NCI-H1436 (cell line): ENCODE measurements at regions not wholly inside any gene's neighbourhood (a gene's known extent, or its start where the extent isn't known, plus 50 kb on each side); places are given as distances from the start of the nearest gene placed in this dataset.
"Not testable (repeated sequence)": the region's sequence is repeated elsewhere in the genome, so short reads cannot be mapped to it uniquely, and the experiment has no call there.

Experiments used
- DNase-seq: peaks from one replicate; lab custom pipeline; 2025; lab: John Stamatoyannopoulos, UW

GRCh38 chr9:31588006-31588405 lies 796.4 kb upstream of the ACO1 start:
- no peak for DNase-seq

- no peak for DNase-seq
Measured at GRCh38 chr9:31588756-31589155, 795.7 kb upstream of the ACO1 start.

GRCh38 chr9:31590091-31590490 lies 794.4 kb upstream of the ACO1 start:
- no peak for DNase-seq

GRCh38 chr9:31597086-31597485 lies 787.4 kb upstream of the ACO1 start:
- not testable (repeated sequence) for DNase-seq

GRCh38 chr9:31597977-31598376 lies 786.5 kb upstream of the ACO1 start:
- no peak for DNase-seq

GRCh38 chr9:31601666-31602065 lies 782.8 kb upstream of the ACO1 start:
- no peak for DNase-seq

- DNase-seq: no peak
Measured at GRCh38 chr9:31604531-31604930, 779.9 kb upstream of the ACO1 start.

GRCh38 chr9:31605164-31605563 lies 779.3 kb upstream of the ACO1 start:
- DNase-seq: no peak

- DNase-seq: no peak
Measured at GRCh38 chr9:31606678-31607077, 777.8 kb upstream of the ACO1 start.

GRCh38 chr9:31608416-31608815 lies 776.0 kb upstream of the ACO1 start:
- no peak for DNase-seq

GRCh38 chr9:31608881-31609280 lies 775.6 kb upstream of the ACO1 start:
- DNase-seq: no peak

GRCh38 chr9:31612336-31613030 lies 772.0 kb upstream of the ACO1 start:
- DNase-seq: no peak

- DNase-seq: no peak
Measured at GRCh38 chr9:31615966-31616365, 768.5 kb upstream of the ACO1 start.

GRCh38 chr9:31623511-31623910 lies 760.9 kb upstream of the ACO1 start:
- DNase-seq: no peak

GRCh38 chr9:31629292-31629691 lies 755.2 kb upstream of the ACO1 start:
- DNase-seq: no peak

- DNase-seq: no peak
Measured at GRCh38 chr9:31637265-31637664, 747.2 kb upstream of the ACO1 start.

- no peak for DNase-seq
Measured at GRCh38 chr9:31637861-31638260, 746.6 kb upstream of the ACO1 start.

GRCh38 chr9:31639451-31639850 lies 745.0 kb upstream of the ACO1 start:
- DNase-seq: no peak

GRCh38 chr9:31669311-31669710 lies 715.1 kb upstream of the ACO1 start:
- DNase-seq: no peak

GRCh38 chr9:31671011-31671410 lies 713.4 kb upstream of the ACO1 start:
- DNase-seq: no peak

GRCh38 chr9:31674264-31674663 lies 710.2 kb upstream of the ACO1 start:
- no peak for DNase-seq

- DNase-seq: no peak
Measured at GRCh38 chr9:31677415-31677814, 707.0 kb upstream of the ACO1 start.

- no peak for DNase-seq
Measured at GRCh38 chr9:31677877-31678276, 706.6 kb upstream of the ACO1 start.

- DNase-seq: no peak
Measured at GRCh38 chr9:31683116-31683515, 701.3 kb upstream of the ACO1 start.

- no peak for DNase-seq
Measured at GRCh38 chr9:31697956-31698355, 686.5 kb upstream of the ACO1 start.
